ENCODE measurements at regions not wholly inside any gene's neighbourhood (a gene's known extent, or its start where the extent isn't known, plus 50 kb on each side); places are given as distances from the start of the nearest gene placed in this dataset.

DNA sequence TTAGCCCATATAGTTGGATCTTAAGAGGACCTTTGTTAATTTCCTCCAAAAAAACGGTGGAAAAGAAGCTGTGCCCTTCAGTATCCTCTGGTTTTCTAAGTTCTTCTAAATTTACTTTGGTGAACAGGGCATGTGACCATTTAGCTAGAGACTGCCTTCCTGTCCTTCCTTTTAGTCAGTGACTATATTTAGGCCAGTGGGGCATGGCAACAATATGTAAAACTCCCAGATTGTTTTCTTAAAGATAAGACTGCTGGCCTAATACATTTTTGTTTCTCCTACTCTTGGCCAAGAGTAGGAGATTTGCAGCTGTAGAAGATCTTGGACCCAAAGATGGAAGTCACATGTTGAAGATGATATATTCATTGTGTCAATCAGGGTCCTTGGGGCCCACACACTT is 325.1 kb upstream of the DCN start:
- Histone ChIP-seq H3K9ac (ENCODE audit: low read length) (no peak overlapping the region), H3K27me3 (ENCODE audit: insufficient read depth, low read length) (no peaks in the 10 kb centered on the region), H3K79me2 (ENCODE audit: insufficient read depth, low read length) (no peaks in the 10 kb centered on the region), H3K9me3 (ENCODE audit: insufficient read depth, low read depth, low read length) (no peaks in the 10 kb centered on the region), H4K20me1 (ENCODE audit: insufficient read depth, low read length) (no peaks in the 10 kb centered on the region), H3K4me3 (ENCODE audit: insufficient read depth, low read depth, low read length) (no peak overlapping the region), H3K4me1 (ENCODE audit: insufficient read depth, low read length) (no peaks in the 10 kb centered on the region), H2AFZ (ENCODE audit: low read depth, low read length) (no peak overlapping the region), H3K36me3 (ENCODE audit: insufficient read depth, low read length) (no peaks in the 10 kb centered on the region), H3K27ac (ENCODE audit: low read depth, low read length) (no peak overlapping the region), H3K4me2 (ENCODE audit: low read length) (no peak overlapping the region)
- DNase-seq (ENCODE audit: low read depth) (peak; percentile 23), FAIRE-seq (no peak)
- H3K4me3 Mint-ChIP-seq (ENCODE audit: unreplicated experiment): no peak overlapping the region
- no peak overlapping the region for H3K27ac Mint-ChIP-seq (ENCODE audit: unreplicated experiment)
- H3K36me3 Mint-ChIP-seq (ENCODE audit: low read depth, unreplicated experiment): no peaks in the 10 kb centered on the region
- H3K4me1 Mint-ChIP-seq (ENCODE audit: low read depth, unreplicated experiment): peaks cover 2% of the 10 kb centered on the region
- H3K9me3 Mint-ChIP-seq (ENCODE audit: unreplicated experiment): no peaks in the 10 kb centered on the region
- H3K27me3 Mint-ChIP-seq (ENCODE audit: low read depth, unreplicated experiment): no peaks in the 10 kb centered on the region
- TF ChIP-seq CTCF (IDR thresholded peaks at IDR 0.05; ENCODE audit: insufficient read depth, low read depth, low read length) (no peak), EZH2 (IDR thresholded peaks at IDR 0.05; ENCODE audit: insufficient read depth, low read length) (no peak)

- TF ChIP-seq CTCF (IDR thresholded peaks at IDR 0.05; ENCODE audit: insufficient read depth, low read depth, low read length) (no peak), EZH2 (IDR thresholded peaks at IDR 0.05; ENCODE audit: insufficient read depth, low read length) (no peak)
- Mint-ChIP-seq H3K4me3 (ENCODE audit: unreplicated experiment) (no peak overlapping the region), H3K27me3 (ENCODE audit: low read depth, unreplicated experiment) (no peaks in the 10 kb centered on the region), H3K36me3 (ENCODE audit: low read depth, unreplicated experiment) (no peaks in the 10 kb centered on the region), H3K27ac (ENCODE audit: unreplicated experiment) (no peak overlapping the region), H3K9me3 (ENCODE audit: unreplicated experiment) (no peaks in the 10 kb centered on the region), H3K4me1 (ENCODE audit: low read depth, unreplicated experiment) (peaks cover 2% of the 10 kb centered on the region)
- no peak overlapping the region for H2AFZ ChIP-seq (ENCODE audit: low read depth, low read length)
- no peaks in the 10 kb centered on the region for H3K36me3 ChIP-seq (ENCODE audit: insufficient read depth, low read length)
- no peak overlapping the region for H3K4me2 ChIP-seq (ENCODE audit: low read length)
- no peaks in the 10 kb centered on the region for H4K20me1 ChIP-seq (ENCODE audit: insufficient read depth, low read length)
- H3K27me3 ChIP-seq (ENCODE audit: insufficient read depth, low read length): no peaks in the 10 kb centered on the region
- H3K9me3 ChIP-seq (ENCODE audit: insufficient read depth, low read depth, low read length): no peaks in the 10 kb centered on the region
- no peaks in the 10 kb centered on the region for H3K4me1 ChIP-seq (ENCODE audit: insufficient read depth, low read length)
- FAIRE-seq (no peak), DNase-seq (ENCODE audit: low read depth) (no peak)
- no peaks in the 10 kb centered on the region for H3K79me2 ChIP-seq (ENCODE audit: insufficient read depth, low read length)
- H3K4me3 ChIP-seq (ENCODE audit: insufficient read depth, low read depth, low read length): no peak overlapping the region
- no peak overlapping the region for H3K27ac ChIP-seq (ENCODE audit: low read depth, low read length)
- no peak overlapping the region for H3K9ac ChIP-seq (ENCODE audit: low read length)
These were observed 323.8 kb upstream of the DCN start for GRCh38 chr12:91506452-91506851.

DNA sequence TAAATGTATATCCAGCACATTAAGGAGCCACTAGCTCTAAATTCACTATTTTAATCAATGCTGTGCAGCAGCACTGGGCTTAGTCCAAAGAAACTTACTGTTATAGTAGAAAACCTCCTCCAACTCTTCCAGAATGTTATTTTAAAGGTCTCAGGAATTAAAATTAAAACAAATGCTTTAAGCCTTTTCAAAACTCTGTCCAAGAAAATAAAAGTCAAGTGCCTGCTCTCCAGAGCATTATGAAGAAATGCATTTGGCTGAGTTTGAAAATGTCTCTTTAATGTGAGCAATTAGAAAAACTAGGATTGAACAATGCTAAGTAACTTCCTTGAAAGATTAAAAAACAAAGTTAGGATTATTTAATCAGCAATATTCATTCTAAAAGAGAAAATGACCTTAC is 322.4 kb upstream of the DCN start:
- H3K4me2 ChIP-seq (ENCODE audit: low read length): no peak overlapping the region
- H3K4me1 Mint-ChIP-seq (ENCODE audit: low read depth, unreplicated experiment): peaks cover 2% of the 10 kb centered on the region
- DNase-seq (ENCODE audit: low read depth) (no peak), FAIRE-seq (no peak)
- H4K20me1 ChIP-seq (ENCODE audit: insufficient read depth, low read length): no peaks in the 10 kb centered on the region
- no peak overlapping the region for H3K9ac ChIP-seq (ENCODE audit: low read length)
- H3K27ac ChIP-seq (ENCODE audit: low read depth, low read length): no peak overlapping the region
- H3K36me3 ChIP-seq (ENCODE audit: insufficient read depth, low read length): no peaks in the 10 kb centered on the region
- no peak for TF ChIP-seq CTCF (IDR thresholded peaks at IDR 0.05; ENCODE audit: insufficient read depth, low read depth, low read length)
- TF ChIP-seq EZH2 (IDR thresholded peaks at IDR 0.05; ENCODE audit: insufficient read depth, low read length): no peak
- H3K4me3 Mint-ChIP-seq (ENCODE audit: unreplicated experiment): no peak overlapping the region
- H3K27me3 Mint-ChIP-seq (ENCODE audit: low read depth, unreplicated experiment): no peaks in the 10 kb centered on the region
- H3K27ac Mint-ChIP-seq (ENCODE audit: unreplicated experiment): no peak overlapping the region
- H3K79me2 ChIP-seq (ENCODE audit: insufficient read depth, low read length): no peaks in the 10 kb centered on the region
- H3K36me3 Mint-ChIP-seq (ENCODE audit: low read depth, unreplicated experiment): no peaks in the 10 kb centered on the region
- no peak overlapping the region for H3K4me3 ChIP-seq (ENCODE audit: insufficient read depth, low read depth, low read length)
- no peak overlapping the region for H2AFZ ChIP-seq (ENCODE audit: low read depth, low read length)
- no peaks in the 10 kb centered on the region for H3K9me3 Mint-ChIP-seq (ENCODE audit: unreplicated experiment)
- H3K9me3 ChIP-seq (ENCODE audit: insufficient read depth, low read depth, low read length): no peaks in the 10 kb centered on the region
- H3K27me3 ChIP-seq (ENCODE audit: insufficient read depth, low read length): no peaks in the 10 kb centered on the region
- H3K4me1 ChIP-seq (ENCODE audit: insufficient read depth, low read length): no peaks in the 10 kb centered on the region
